PC-3 (cell line): ENCODE measurements at regions not wholly inside any gene's neighbourhood (a gene's known extent, or its start where the extent isn't known, plus 50 kb on each side); places are given as distances from the start of the nearest gene placed in this dataset.
A peak's percentile ranks its signal among the peaks of the same experiment; 100 is the strongest.
"Not testable (repeated sequence)": the region's sequence is repeated elsewhere in the genome, so short reads cannot be mapped to it uniquely, and the experiment has no call there.

ENCODE experiments used
- ATAC-seq: fragments of 200-7000 bp; cut with Tn5 transposase; 2 replicates; pipeline ENCODE4 v1.9.1; 2020; ENCODE audit warnings: mild to moderate bottlenecking, moderate library complexity
- BruUV-seq: library from RNA; stranded (reverse); fragments of 400-500 nt; replicated peaks from 2 replicates; lab custom pipeline; 2021; lab: Mats Ljungman, UMichigan
- CTCF ChIA-PET: fragments of 300-600 bp; sonication (Branson Sonifier 250); formaldehyde crosslinking; loops from one replicate; lab custom pipeline; 2022; ENCODE audit warnings: antibody characterized with exemption; lab: Charles Lee
- POLR2A ChIA-PET: fragments of 300-600 bp; sonication (Branson Sonifier 250); formaldehyde crosslinking; loops from one replicate; lab custom pipeline; 2022; ENCODE audit warnings: antibody characterized with exemption; ENCODE audit not compliant: unreplicated experiment; lab: Charles Lee
- DNase-seq: peaks from one replicate; pipeline ENCODE4 v3.0.0-alpha.2; 2015
- H2AFZ ChIP-seq: fragments of 300-600 bp; sonication (generic); 2 replicates; pipeline ENCODE4 v1.6.0; 2016; ENCODE audit warnings: antibody characterized with exemption, low read length
- H3F3A ChIP-seq: fragments of 300-600 bp; sonication (generic); one replicate; pipeline ENCODE4 v1.6.0; 2017; ENCODE audit warnings: antibody characterized with exemption, low read length, control low read depth, mild to moderate bottlenecking; ENCODE audit not compliant: unreplicated experiment
- H3K27ac ChIP-seq: fragments of 300-600 bp; sonication (generic); 2 replicates; pipeline ENCODE4 v1.5.1; 2016; ENCODE audit warnings: mild to moderate bottlenecking, low read length
- H3K27me3 ChIP-seq: fragments of 300-600 bp; sonication (generic); 2 replicates; pipeline ENCODE4 v1.6.1; 2016; ENCODE audit warnings: low read length, mixed read lengths
- H3K36me3 ChIP-seq: fragments of 300-600 bp; sonication (generic); 2 replicates; pipeline ENCODE4 v1.6.1; 2016; ENCODE audit warnings: low read depth, mixed run types, low read length, mixed read lengths
- H3K4me1 ChIP-seq: fragments of 300-600 bp; sonication (generic); 2 replicates; pipeline ENCODE4 v1.5.1; 2016; ENCODE audit warnings: low read length; ENCODE audit not compliant: insufficient read depth
- H3K4me2 ChIP-seq: fragments of 300-600 bp; sonication (generic); 2 replicates; pipeline ENCODE4 v1.6.0; 2016; ENCODE audit warnings: low read length
- H3K4me3 ChIP-seq: fragments of 300-600 bp; sonication (generic); 2 replicates; pipeline ENCODE4 v1.5.1; 2016; ENCODE audit warnings: mild to moderate bottlenecking, low read length, mixed read lengths
- H3K79me2 ChIP-seq: fragments of 300-600 bp; sonication (generic); 2 replicates; pipeline ENCODE4 v1.6.1; 2017; ENCODE audit warnings: low read length, mixed read lengths
- H3K9ac ChIP-seq: fragments of 300-600 bp; sonication (generic); 2 replicates; pipeline ENCODE4 v1.6.0; 2016; ENCODE audit warnings: mild to moderate bottlenecking, low read length
- H3K9me2 ChIP-seq: fragments of 300-600 bp; sonication (generic); replicated peaks from 2 replicates; pipeline ENCODE4 v1.6.1; 2016; ENCODE audit warnings: mixed run types, low read length, mixed read lengths
- H3K9me3 ChIP-seq: fragments of 300-600 bp; sonication (generic); 2 replicates; pipeline ENCODE4 v1.6.1; 2016; ENCODE audit warnings: low read length, mixed read lengths
- H4K20me1 ChIP-seq: fragments of 300-600 bp; sonication (generic); 2 replicates; pipeline ENCODE4 v1.6.1; 2016; ENCODE audit warnings: low read length, mixed read lengths
- EZH2 ChIP-seq: fragments of 300-600 bp; sonication (generic); IDR thresholded peaks from one replicate; pipeline ENCODE4 v1.6.1; 2017; ENCODE audit warnings: antibody characterized with exemption, mild to moderate bottlenecking, low read length; ENCODE audit not compliant: unreplicated experiment
- EZH2phosphoT487 ChIP-seq: fragments of 300-600 bp; sonication (generic); IDR thresholded peaks from 2 replicates; pipeline ENCODE4 v1.6.1; 2018; ENCODE audit warnings: mild to moderate bottlenecking, antibody characterized with exemption, low read length, borderline replicate concordance
- intact Hi-C: fragments of 100-400 bp; cut with micrococcal nuclease; formaldehyde crosslinking; loops from 2 replicates; pipeline ENCODE4 v1.9.0; 2023
- TF ChIP-seq, protein P1 (sequence below): fragments of 300-600 bp; sonication (generic); conservative IDR thresholded peaks from 2 replicates; pipeline ENCODE4 v1.5.1; 2017; ENCODE audit warnings: antibody characterized with exemption, low read depth, mild to moderate bottlenecking, low read length

DNA sequence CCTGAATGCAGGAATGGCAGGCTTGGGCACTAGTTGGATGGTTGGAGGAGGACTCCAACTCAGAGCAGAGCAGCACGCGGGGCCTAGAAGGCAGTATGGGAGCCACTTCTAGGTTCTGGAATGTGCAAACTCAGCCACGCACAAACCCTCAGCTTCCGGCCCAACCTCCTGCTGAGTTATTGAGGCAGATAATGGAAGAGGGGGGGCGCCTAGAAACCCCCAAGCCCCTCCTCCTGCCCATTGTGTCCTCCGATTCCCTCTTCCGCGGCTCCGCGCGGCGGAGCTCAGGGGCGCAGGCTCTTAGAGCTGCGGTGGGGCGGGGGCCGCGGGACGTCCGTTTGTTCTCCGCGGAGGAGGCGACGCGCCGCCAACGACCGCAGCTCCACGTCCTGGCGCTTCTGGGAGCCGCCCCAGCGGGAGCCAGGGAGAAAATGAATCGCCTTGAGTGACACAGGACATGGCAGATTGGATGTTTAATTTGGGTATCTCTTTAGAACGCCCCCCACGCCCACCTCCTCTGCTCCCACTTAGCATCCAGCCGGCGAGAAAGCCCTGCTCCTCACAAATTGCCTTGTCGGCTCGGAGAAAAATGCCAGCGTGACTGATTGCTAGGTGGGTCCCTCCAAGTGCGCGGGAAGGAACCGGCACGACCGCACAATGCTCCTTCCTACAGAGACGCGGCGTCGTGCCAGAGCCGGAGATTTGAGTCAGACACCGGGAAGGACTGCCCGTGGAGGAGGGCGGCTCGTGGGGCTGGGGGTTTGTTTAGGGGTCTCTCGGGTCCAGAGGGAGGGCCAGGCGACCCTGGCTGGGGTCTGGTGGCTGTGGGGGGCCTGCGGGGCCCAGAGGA, 144.6 kb downstream of the NECTIN1 start:
- ChIA-PET CTCF (no interaction called here), POLR2A (interaction anchor here (0.6 kb wide), 2 partner anchors 31 to 1203 kb away, joined by 3 to 7 read pairs; no protein-coding TSS in a partner anchor)
- no peaks in the 10 kb centered on the region for H3K9me3 ChIP-seq
- peaks cover 34% of the 10 kb centered on the region for H3K4me1 ChIP-seq
- DNase-seq (peak; percentile 90), ATAC-seq (peak; percentile 69)
- peak overlapping the region; percentile 69 for H3K4me3 ChIP-seq
- no peaks in the 10 kb centered on the region for H3K36me3 ChIP-seq
- peak overlapping the region; percentile 90 for H2AFZ ChIP-seq
- no peaks in the 10 kb centered on the region for H3K9me2 ChIP-seq
- no peaks in the 10 kb centered on the region for H3F3A ChIP-seq
- no peaks in the 10 kb centered on the region for H3K27me3 ChIP-seq
- peak overlapping the region; percentile 81 for H3K9ac ChIP-seq
- intact Hi-C loops: no loop called here
- H4K20me1 ChIP-seq: no peaks in the 10 kb centered on the region
- H3K79me2 ChIP-seq: 0 out of 2 replicates have a peak, but pooled peaks cover 4% of the 10 kb centered on the region
- H3K27ac ChIP-seq: peak overlapping the region; percentile 79
- BruUV-seq: TSS peak; percentile 79
- peak overlapping the region; percentile 94 for H3K4me2 ChIP-seq
- TF ChIP-seq EZH2: no peak
- no peak for TF ChIP-seq EZH2phosphoT487
- TF ChIP-seq, protein P1, sequence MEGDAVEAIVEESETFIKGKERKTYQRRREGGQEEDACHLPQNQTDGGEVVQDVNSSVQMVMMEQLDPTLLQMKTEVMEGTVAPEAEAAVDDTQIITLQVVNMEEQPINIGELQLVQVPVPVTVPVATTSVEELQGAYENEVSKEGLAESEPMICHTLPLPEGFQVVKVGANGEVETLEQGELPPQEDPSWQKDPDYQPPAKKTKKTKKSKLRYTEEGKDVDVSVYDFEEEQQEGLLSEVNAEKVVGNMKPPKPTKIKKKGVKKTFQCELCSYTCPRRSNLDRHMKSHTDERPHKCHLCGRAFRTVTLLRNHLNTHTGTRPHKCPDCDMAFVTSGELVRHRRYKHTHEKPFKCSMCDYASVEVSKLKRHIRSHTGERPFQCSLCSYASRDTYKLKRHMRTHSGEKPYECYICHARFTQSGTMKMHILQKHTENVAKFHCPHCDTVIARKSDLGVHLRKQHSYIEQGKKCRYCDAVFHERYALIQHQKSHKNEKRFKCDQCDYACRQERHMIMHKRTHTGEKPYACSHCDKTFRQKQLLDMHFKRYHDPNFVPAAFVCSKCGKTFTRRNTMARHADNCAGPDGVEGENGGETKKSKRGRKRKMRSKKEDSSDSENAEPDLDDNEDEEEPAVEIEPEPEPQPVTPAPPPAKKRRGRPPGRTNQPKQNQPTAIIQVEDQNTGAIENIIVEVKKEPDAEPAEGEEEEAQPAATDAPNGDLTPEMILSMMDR: no peak

DNA sequence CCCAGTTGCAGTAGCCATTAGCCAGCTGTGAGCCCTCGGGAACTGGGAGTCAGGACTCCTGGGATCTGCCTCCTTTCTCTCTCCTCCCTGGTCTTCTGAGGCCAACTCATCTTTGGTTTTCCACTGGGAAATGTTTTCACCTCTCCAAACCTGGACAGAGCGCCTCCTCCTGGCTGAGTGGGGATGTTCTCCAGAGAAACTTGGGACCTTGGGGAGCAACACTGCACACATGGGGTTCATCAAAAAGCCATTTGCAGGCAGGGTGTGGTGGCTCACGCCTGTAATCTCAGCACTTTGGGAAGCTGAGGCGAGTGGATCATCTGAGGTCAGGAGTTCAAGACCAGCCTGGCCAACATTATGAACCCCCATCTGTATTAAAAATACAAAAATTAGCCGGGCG, 145.4 kb downstream of the NECTIN1 start:
- Histone ChIP-seq H3K4me1 (peaks cover 41% of the 10 kb centered on the region), H3K4me2 (no peak overlapping the region; the same call in 1 of the 2 replicates), H3K36me3 (no peaks in the 10 kb centered on the region), H3K4me3 (no peak overlapping the region), H2AFZ (no peak overlapping the region), H3K27ac (peak overlapping the region; percentile 79; the same call in 1 of the 2 replicates), H3K9ac (no peak overlapping the region), H3K9me3 (no peaks in the 10 kb centered on the region), H4K20me1 (no peaks in the 10 kb centered on the region), H3K79me2 (0 out of 2 replicates have a peak, but pooled peaks cover 4% of the 10 kb centered on the region), H3K27me3 (no peaks in the 10 kb centered on the region), H3K9me2 (no peaks in the 10 kb centered on the region), H3F3A (peaks cover 1% of the 10 kb centered on the region)
- intact Hi-C loops: no loop called here
- no TSS peak for BruUV-seq
- ChIA-PET POLR2A (interaction anchor here (0.6 kb wide), 1 partner anchor 1204 kb away, joined by 7 read pairs; no protein-coding TSS in a partner anchor), CTCF (no interaction called here)
- no peak for DNase-seq
- no peak for ATAC-seq
- TF ChIP-seq, protein P1: peak; percentile 56
- TF ChIP-seq EZH2: no peak
- no peak for TF ChIP-seq EZH2phosphoT487

DNA sequence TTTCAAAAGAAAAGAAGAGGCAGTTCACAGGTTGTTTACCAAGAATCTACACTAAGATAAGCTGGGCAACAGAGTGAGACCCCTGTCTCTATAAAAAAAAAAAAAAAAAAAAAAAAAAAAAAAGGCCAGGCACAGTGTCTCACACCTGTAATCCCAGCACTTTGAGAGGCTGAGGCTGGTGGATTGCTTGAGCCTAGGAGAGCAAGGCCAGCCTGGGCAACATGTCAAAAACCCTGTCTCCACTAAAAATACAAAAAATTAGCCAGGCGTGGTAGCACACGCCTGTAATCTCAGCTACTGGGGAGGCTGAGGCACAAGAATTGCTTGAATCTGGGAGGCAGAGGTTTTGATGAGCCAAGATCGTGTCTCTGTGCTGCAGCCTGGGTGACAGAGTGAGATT, 147.6 kb downstream of the NECTIN1 start:
- H3K4me2 ChIP-seq, H3K9me2 ChIP-seq, H4K20me1 ChIP-seq, H3K4me3 ChIP-seq, H3K9ac ChIP-seq, H2AFZ ChIP-seq, ATAC-seq, H3K9me3 ChIP-seq, CTCF ChIA-PET, BruUV-seq, DNase-seq, intact Hi-C loops, H3K27ac ChIP-seq, POLR2A ChIA-PET, H3K79me2 ChIP-seq, H3F3A ChIP-seq, H3K27me3 ChIP-seq, H3K36me3 ChIP-seq: not testable (repeated sequence)
- peaks cover 47% of the 10 kb centered on the region for H3K4me1 ChIP-seq
